Sigmoid colon (tissue), 4 donors: ENCODE measurements at regions not wholly inside any gene's neighbourhood (a gene's known extent, or its start where the extent isn't known, plus 50 kb on each side); places are given as distances from the start of the nearest gene placed in this dataset.

Source experiments
- EP300 ChIP-seq, 4 donors: sonication (generic); formaldehyde crosslinking; IDR thresholded peaks; one replicate each; pipeline ENCODE4 v1.6.1; 2017; ENCODE audit warnings: antibody characterized with exemption in 4 of 4
- POLR2A ChIP-seq, 2 donors: fragments of 450-650 bp; IDR thresholded peaks; one replicate each; pipeline ENCODE4 v1.6.1; 2016; ENCODE audit warnings: antibody characterized with exemption in 2 of 2, mild to moderate bottlenecking in 2 of 2, moderate library complexity in 2 of 2
- POLR2AphosphoS5 ChIP-seq, 4 donors: sonication (generic); formaldehyde crosslinking; IDR thresholded peaks; one replicate each; pipeline ENCODE4 v1.6.1; 2017; ENCODE audit warnings: antibody characterized with exemption in 4 of 4
- TF ChIP-seq, protein P1 (sequence below), 4 experiments: fragments of 450-650 bp in 3 of 4; fragments of 200-600 bp in 1 of 4; IDR thresholded peaks; one replicate each; pipeline ENCODE4 v1.5.1; 2016 to 2019; ENCODE audit warnings: antibody characterized with exemption in 4 of 4, mild to moderate bottlenecking in 3 of 4, moderate library complexity in 2 of 4

DNA sequence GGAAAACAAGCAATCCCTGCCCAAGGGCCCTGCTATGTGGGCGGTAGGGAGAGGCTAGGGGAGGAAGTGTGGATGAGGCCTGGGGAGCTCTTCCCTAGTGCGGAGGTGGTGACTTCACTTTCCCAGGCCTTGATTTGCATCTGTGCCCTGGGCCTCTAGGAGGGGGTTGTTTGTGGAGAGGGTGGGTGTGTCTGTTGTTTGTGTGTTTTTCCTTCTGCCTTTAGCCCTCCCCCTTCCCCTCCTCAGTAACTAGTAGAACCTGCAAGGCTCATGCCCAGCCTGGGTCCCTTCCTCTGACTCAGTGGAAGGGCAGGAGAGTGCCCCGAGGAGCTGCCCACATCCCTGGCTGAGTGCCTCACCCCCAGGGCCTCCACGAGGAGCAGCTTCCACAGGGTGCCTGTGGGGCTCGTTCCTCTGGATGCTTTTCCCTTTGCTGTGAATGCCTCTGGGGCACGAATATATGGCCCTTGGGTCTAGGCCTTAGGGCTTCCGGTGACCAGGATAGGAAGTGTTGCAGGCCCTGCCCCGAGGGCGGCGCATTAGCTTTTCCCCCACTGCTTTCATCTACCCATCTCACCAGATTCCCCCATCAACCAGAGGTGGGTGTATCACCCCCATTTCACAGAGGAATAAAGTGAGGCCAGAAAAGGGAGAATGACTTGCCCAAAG lies 89.4 kb upstream of the DUSP5 start:
- TF ChIP-seq, protein P1, sequence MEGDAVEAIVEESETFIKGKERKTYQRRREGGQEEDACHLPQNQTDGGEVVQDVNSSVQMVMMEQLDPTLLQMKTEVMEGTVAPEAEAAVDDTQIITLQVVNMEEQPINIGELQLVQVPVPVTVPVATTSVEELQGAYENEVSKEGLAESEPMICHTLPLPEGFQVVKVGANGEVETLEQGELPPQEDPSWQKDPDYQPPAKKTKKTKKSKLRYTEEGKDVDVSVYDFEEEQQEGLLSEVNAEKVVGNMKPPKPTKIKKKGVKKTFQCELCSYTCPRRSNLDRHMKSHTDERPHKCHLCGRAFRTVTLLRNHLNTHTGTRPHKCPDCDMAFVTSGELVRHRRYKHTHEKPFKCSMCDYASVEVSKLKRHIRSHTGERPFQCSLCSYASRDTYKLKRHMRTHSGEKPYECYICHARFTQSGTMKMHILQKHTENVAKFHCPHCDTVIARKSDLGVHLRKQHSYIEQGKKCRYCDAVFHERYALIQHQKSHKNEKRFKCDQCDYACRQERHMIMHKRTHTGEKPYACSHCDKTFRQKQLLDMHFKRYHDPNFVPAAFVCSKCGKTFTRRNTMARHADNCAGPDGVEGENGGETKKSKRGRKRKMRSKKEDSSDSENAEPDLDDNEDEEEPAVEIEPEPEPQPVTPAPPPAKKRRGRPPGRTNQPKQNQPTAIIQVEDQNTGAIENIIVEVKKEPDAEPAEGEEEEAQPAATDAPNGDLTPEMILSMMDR (IDR thresholded peaks at IDR 0.05): no peak
- TF ChIP-seq POLR2A (IDR thresholded peaks at IDR 0.05): no peak
- TF ChIP-seq POLR2AphosphoS5 (IDR thresholded peaks at IDR 0.05): no peak
- no peak for TF ChIP-seq EP300 (IDR thresholded peaks at IDR 0.05)
